DOHH2 (cell line): ENCODE measurements at regions not wholly inside any gene's neighbourhood (a gene's known extent, or its start where the extent isn't known, plus 50 kb on each side); places are given as distances from the start of the nearest gene placed in this dataset.

Experiments
- H3F3A ChIP-seq: fragments of 200-600 bp; sonication (generic), shearing (Covaris generic); 2 replicates; pipeline ENCODE4 v1.6.0; 2016; ENCODE audit warnings: antibody characterized with exemption, mild to moderate bottlenecking; ENCODE audit not compliant: control insufficient read depth, insufficient read depth
- H3K27ac ChIP-seq: fragments of 200-600 bp; sonication (generic); 2 replicates; pipeline ENCODE4 v1.5.1; 2014; ENCODE audit warnings: low read depth, mild to moderate bottlenecking, low read length, moderate library complexity
- H3K27me3 ChIP-seq: fragments of 200-600 bp; sonication (generic); 2 replicates; pipeline ENCODE4 v1.6.1; 2014; ENCODE audit warnings: mild to moderate bottlenecking, low read length, mixed read lengths; ENCODE audit not compliant: control insufficient read depth
- H3K36me3 ChIP-seq: fragments of 200-600 bp; sonication (generic); 2 replicates; pipeline ENCODE4 v1.6.1; 2014; ENCODE audit warnings: mild to moderate bottlenecking, low read length, moderate library complexity, mixed read lengths; ENCODE audit not compliant: control insufficient read depth
- H3K4me1 ChIP-seq: fragments of 200-600 bp; sonication (generic); 2 replicates; pipeline ENCODE4 v1.6.1; 2014; ENCODE audit warnings: mild to moderate bottlenecking, low read length, mixed read lengths; ENCODE audit not compliant: control insufficient read depth
- H3K4me2 ChIP-seq: fragments of 200-600 bp; sonication (generic); 2 replicates; pipeline ENCODE4 v1.6.0; 2014; ENCODE audit warnings: mild to moderate bottlenecking, low read length, moderate library complexity
- H3K4me3 ChIP-seq: fragments of 200-600 bp; sonication (generic); 2 replicates; pipeline ENCODE4 v1.5.1; 2014; ENCODE audit warnings: mild to moderate bottlenecking, low read length, mixed read lengths
- H3K79me2 ChIP-seq: fragments of 200-600 bp; sonication (generic); 2 replicates; pipeline ENCODE4 v1.6.1; 2014; ENCODE audit warnings: mild to moderate bottlenecking, low read length, mixed read lengths; ENCODE audit not compliant: control insufficient read depth
- H3K9me2 ChIP-seq: fragments of 200-600 bp; sonication (generic); replicated peaks from 2 replicates; pipeline ENCODE4 v1.6.1; 2014; ENCODE audit warnings: mild to moderate bottlenecking, low read length, mixed read lengths; ENCODE audit not compliant: control insufficient read depth
- H3K9me3 ChIP-seq: fragments of 200-600 bp; sonication (generic); 2 replicates; pipeline ENCODE4 v1.6.1; 2014; ENCODE audit warnings: antibody characterized with exemption, low read length, mixed read lengths; ENCODE audit not compliant: control insufficient read depth, insufficient read depth
- H4K20me1 ChIP-seq: fragments of 200-600 bp; sonication (generic); 2 replicates; pipeline ENCODE4 v1.6.0; 2014; ENCODE audit warnings: low read depth, mild to moderate bottlenecking, antibody characterized with exemption, low read length, moderate library complexity; ENCODE audit not compliant: control insufficient read depth, insufficient read depth
- EZH2phosphoT487 ChIP-seq: fragments of 200-600 bp; sonication (generic); IDR thresholded peaks from 2 replicates; pipeline ENCODE4 v1.6.1; 2017; ENCODE audit warnings: borderline replicate concordance, mild to moderate bottlenecking, antibody characterized with exemption, low read length, moderate library complexity, mixed read lengths
- TF ChIP-seq, protein P1 (sequence below): fragments of 200-600 bp; sonication (generic); IDR thresholded peaks from one replicate; pipeline ENCODE4 v1.5.1; 2014; ENCODE audit warnings: antibody characterized with exemption, mild to moderate bottlenecking, low read depth, low read length; ENCODE audit not compliant: poor library complexity, severe bottlenecking

GRCh38 chr4:32477518-32477917, 1757.3 kb downstream of the PCDH7 start:
- no peaks in the 10 kb centered on the region for H3K9me3 ChIP-seq
- no peaks in the 10 kb centered on the region for H3K79me2 ChIP-seq

GRCh38 chr4:32485956-32486355, 1765.8 kb downstream of the PCDH7 start:
- Histone ChIP-seq H3K9me3 (no peaks in the 10 kb centered on the region), H4K20me1 (no peaks in the 10 kb centered on the region), H3K9me2 (no peaks in the 10 kb centered on the region), H3K4me2 (no peak overlapping the region), H3K79me2 (no peaks in the 10 kb centered on the region), H3K4me1 (no peaks in the 10 kb centered on the region), H3K4me3 (no peak overlapping the region), H3K27me3 (no peaks in the 10 kb centered on the region), H3K36me3 (no peaks in the 10 kb centered on the region), H3K27ac (no peak overlapping the region), H3F3A (no peaks in the 10 kb centered on the region)
- TF ChIP-seq EZH2phosphoT487, result no peak
- TF ChIP-seq, protein P1, sequence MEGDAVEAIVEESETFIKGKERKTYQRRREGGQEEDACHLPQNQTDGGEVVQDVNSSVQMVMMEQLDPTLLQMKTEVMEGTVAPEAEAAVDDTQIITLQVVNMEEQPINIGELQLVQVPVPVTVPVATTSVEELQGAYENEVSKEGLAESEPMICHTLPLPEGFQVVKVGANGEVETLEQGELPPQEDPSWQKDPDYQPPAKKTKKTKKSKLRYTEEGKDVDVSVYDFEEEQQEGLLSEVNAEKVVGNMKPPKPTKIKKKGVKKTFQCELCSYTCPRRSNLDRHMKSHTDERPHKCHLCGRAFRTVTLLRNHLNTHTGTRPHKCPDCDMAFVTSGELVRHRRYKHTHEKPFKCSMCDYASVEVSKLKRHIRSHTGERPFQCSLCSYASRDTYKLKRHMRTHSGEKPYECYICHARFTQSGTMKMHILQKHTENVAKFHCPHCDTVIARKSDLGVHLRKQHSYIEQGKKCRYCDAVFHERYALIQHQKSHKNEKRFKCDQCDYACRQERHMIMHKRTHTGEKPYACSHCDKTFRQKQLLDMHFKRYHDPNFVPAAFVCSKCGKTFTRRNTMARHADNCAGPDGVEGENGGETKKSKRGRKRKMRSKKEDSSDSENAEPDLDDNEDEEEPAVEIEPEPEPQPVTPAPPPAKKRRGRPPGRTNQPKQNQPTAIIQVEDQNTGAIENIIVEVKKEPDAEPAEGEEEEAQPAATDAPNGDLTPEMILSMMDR, result no peak

More at GRCh38 chr4:32477518-32477917, 1757.3 kb downstream of the PCDH7 start:
- H3K4me1 ChIP-seq, result no peaks in the 10 kb centered on the region
- no peak for TF ChIP-seq EZH2phosphoT487
- TF ChIP-seq, protein P1, result no peak
- H4K20me1 ChIP-seq, result no peaks in the 10 kb centered on the region
- H3K4me2 ChIP-seq, result no peak overlapping the region
- H3K4me3 ChIP-seq, result no peak overlapping the region
- H3F3A ChIP-seq, result no peaks in the 10 kb centered on the region
- H3K36me3 ChIP-seq, result no peaks in the 10 kb centered on the region
- no peaks in the 10 kb centered on the region for H3K27me3 ChIP-seq
- H3K9me2 ChIP-seq, result no peaks in the 10 kb centered on the region
- H3K27ac ChIP-seq, result no peak overlapping the region

- H3K4me3 ChIP-seq, result no peak overlapping the region
- H3K27me3 ChIP-seq, result no peaks in the 10 kb centered on the region
- H4K20me1 ChIP-seq, result no peaks in the 10 kb centered on the region
- H3K9me2 ChIP-seq, result no peaks in the 10 kb centered on the region
- no peak overlapping the region for H3K27ac ChIP-seq
- H3K36me3 ChIP-seq, result no peaks in the 10 kb centered on the region
- no peaks in the 10 kb centered on the region for H3F3A ChIP-seq
- TF ChIP-seq EZH2phosphoT487, result no peak
- TF ChIP-seq, protein P1, result no peak
- no peaks in the 10 kb centered on the region for H3K79me2 ChIP-seq
- no peaks in the 10 kb centered on the region for H3K9me3 ChIP-seq
- no peaks in the 10 kb centered on the region for H3K4me1 ChIP-seq
- no peak overlapping the region for H3K4me2 ChIP-seq
These were observed 1768.5 kb downstream of the PCDH7 start for GRCh38 chr4:32488690-32489089.

DNA sequence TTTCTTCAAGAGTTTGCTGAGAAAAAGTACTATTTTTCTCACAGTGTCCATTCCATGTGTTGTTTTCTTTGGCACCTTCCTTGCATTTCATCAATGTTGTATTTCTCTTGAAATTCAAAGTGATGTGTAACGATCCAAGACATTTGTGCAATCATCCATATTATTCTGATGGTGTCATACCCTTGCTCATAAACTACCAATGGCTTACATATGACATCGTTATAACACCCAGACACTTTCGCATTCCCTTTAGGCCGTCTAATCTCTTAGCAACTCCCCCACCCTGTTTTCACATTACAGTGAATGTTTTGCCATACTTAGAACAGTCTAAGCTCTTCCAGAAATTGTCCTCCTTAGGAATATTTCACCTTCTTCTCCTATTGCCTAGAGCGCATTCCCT, 1779.0 kb downstream of the PCDH7 start:
- no peak for TF ChIP-seq EZH2phosphoT487
- TF ChIP-seq, protein P1, result no peak
- H3K9me2 ChIP-seq, result no peaks in the 10 kb centered on the region
- H3F3A ChIP-seq, result no peaks in the 10 kb centered on the region
- no peaks in the 10 kb centered on the region for H3K4me1 ChIP-seq
- no peak overlapping the region for H3K4me2 ChIP-seq
- no peaks in the 10 kb centered on the region for H4K20me1 ChIP-seq
- H3K79me2 ChIP-seq, result no peaks in the 10 kb centered on the region
- H3K27ac ChIP-seq, result no peak overlapping the region
- no peaks in the 10 kb centered on the region for H3K36me3 ChIP-seq
- no peaks in the 10 kb centered on the region; the same call in 1 of the 2 replicates for H3K9me3 ChIP-seq
- no peaks in the 10 kb centered on the region for H3K27me3 ChIP-seq
- H3K4me3 ChIP-seq, result no peak overlapping the region
